ENCODE measurements at regions not wholly inside any gene's neighbourhood (a gene's known extent, or its start where the extent isn't known, plus 50 kb on each side); places are given as distances from the start of the nearest gene placed in this dataset.

DNA sequence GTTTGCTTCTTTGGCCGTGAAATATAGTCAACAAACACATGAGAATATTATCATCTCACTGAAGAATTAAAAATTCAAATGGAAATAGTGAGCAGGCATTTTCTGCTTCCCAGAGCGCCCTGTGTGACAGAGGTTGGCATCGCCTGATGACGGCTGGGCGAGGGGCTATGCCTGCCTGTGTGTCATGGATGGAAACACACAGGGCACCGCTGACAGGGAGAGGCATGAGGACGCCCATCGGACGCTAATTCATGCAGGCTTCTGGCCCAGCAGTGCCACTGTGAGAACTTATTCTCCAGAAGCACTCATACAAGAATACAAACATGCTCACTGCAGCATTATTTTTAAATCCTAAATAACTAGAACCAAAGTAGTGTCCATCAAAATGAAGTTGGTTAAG is 61.4 kb upstream of the OTOS start:
- DNase-seq (peak in 1 of 2 donors; percentile 10), ATAC-seq (ENCODE audit: low FRiP score in 2 of 2) (no peak)
- no peaks in the 10 kb centered on the region for H3K27me3 ChIP-seq
- no peaks in the 10 kb centered on the region for H3K4me1 ChIP-seq
- TF ChIP-seq POLR2AphosphoS5 (IDR thresholded peaks at IDR 0.05) (no peak), POLR2A (IDR thresholded peaks at IDR 0.05) (no peak), EP300 (IDR thresholded peaks at IDR 0.05) (no peak)
- TF ChIP-seq, protein P1, sequence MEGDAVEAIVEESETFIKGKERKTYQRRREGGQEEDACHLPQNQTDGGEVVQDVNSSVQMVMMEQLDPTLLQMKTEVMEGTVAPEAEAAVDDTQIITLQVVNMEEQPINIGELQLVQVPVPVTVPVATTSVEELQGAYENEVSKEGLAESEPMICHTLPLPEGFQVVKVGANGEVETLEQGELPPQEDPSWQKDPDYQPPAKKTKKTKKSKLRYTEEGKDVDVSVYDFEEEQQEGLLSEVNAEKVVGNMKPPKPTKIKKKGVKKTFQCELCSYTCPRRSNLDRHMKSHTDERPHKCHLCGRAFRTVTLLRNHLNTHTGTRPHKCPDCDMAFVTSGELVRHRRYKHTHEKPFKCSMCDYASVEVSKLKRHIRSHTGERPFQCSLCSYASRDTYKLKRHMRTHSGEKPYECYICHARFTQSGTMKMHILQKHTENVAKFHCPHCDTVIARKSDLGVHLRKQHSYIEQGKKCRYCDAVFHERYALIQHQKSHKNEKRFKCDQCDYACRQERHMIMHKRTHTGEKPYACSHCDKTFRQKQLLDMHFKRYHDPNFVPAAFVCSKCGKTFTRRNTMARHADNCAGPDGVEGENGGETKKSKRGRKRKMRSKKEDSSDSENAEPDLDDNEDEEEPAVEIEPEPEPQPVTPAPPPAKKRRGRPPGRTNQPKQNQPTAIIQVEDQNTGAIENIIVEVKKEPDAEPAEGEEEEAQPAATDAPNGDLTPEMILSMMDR (IDR thresholded peaks at IDR 0.05), result no peak
- no peaks in the 10 kb centered on the region for H3K36me3 ChIP-seq
- 78 to 88% methylated on average over 9 of the region's 9 CpGs for WGBS, 2 donors
- no peak overlapping the region for H3K27ac ChIP-seq
- H3K9me3 ChIP-seq, result peaks cover 0 to 6% (median 4%) of the 10 kb centered on the region in 4 donors
- no peak overlapping the region for H3K4me3 ChIP-seq

DNA sequence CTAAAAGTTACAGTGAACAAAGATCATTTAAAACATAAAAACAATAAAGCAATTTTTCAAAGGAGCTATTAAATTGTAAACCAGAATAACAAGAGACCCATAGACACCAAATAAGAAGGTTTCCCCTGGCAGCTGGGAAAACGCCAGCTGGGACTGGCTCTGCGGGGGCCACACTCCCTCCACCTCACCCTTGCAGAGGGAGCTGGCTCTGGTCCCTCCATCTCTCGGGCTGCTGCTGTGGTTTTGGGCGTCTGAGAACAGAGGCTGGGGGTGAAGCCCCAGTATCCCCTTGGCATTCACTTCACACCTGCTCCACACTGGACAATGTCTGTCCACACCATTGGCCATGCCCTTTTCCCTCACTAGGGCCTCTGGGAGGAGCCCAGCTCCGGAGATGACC is 62.1 kb upstream of the OTOS start:
- H3K9me3 ChIP-seq, result peaks cover 0 to 6% (median 5%) of the 10 kb centered on the region in 4 donors
- no peak overlapping the region for H3K27ac ChIP-seq
- H3K4me1 ChIP-seq, result no peaks in the 10 kb centered on the region
- no peak overlapping the region for H3K4me3 ChIP-seq
- no peak for TF ChIP-seq EP300 (IDR thresholded peaks at IDR 0.05)
- TF ChIP-seq POLR2A (IDR thresholded peaks at IDR 0.05), result no peak
- TF ChIP-seq POLR2AphosphoS5 (IDR thresholded peaks at IDR 0.05), result no peak
- TF ChIP-seq, protein P1 (IDR thresholded peaks at IDR 0.05), result no peak
- ATAC-seq (ENCODE audit: low FRiP score in 2 of 2) (no peak), DNase-seq (no peak)
- 59 to 84% methylated on average over 5 of the region's 5 CpGs for WGBS, 2 donors
- no peaks in the 10 kb centered on the region for H3K27me3 ChIP-seq
- H3K36me3 ChIP-seq, result no peaks in the 10 kb centered on the region

DNA sequence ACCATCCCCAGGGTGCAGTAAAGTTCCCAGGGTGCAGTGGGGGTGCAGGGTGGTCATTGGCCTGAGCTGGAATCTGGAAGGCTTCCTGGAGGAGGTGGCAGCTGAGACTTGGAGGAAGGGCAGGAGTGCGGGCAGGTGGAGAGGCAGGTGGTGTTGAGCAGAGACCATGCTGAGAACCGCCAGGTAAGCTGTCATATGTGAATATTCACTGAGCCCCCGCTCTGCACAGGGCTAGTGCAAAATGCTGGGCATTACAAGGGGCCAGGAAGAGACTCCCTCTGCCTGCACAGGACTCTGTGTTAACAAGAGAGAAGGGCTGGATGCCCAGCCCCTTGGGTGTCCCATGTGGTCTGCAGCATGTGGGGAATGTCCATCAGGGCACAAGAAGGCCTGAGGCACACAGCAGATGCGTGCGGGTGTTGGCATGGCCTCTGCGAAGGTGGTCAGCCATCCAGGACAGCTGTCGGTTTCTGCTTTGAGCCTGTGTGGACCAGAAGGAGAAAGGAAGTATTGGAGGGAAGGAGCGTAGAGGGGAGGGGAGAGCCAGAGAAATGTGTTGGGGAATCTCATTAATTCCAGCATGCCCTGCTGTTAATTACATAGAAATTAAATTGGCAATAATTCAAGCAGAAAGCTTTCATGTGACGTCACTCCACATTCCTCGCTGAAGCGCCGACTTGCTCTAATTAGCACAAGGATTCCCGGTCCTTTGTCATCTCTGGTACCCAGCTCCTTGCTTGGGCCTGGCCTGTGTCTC is 62.8 kb upstream of the OTOS start:
- no peak for ATAC-seq (ENCODE audit: low FRiP score in 2 of 2)
- H3K27me3 ChIP-seq, result no peaks in the 10 kb centered on the region

DNA sequence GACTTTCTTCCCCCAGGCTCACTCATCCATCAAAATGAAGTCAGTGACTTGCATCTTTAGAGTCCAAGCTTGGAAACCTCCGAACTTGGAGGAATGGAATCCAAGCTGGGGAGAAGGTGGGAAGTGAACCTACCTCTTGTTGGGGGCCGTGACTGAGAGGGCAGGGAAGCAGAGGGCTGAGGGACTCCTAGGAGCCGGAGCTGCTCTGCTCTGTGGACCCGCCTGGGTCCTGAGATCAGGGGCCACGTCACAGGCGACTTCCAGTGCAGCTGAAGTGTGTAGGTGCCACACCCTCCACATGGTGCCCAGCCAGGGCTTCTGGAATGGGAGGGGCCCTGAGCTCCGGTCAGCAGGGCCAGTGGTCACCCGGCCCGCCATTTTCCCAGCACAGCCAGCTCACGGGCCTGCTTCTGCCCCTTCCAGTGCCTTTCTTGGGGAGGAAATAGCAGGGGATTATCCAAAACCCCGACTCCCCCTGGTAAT is 63.4 kb upstream of the OTOS start:
- WGBS, 2 donors, result 70 to 73% methylated on average over 9 to 11 of the region's 11 CpGs

More for the DNA sequence above, 62.8 kb upstream of the OTOS start:
- Histone ChIP-seq H3K36me3 (no peaks in the 10 kb centered on the region), H3K4me1 (no peaks in the 10 kb centered on the region), H3K4me3 (no peak overlapping the region), H3K9me3 (peaks cover 0 to 6% (median 5%) of the 10 kb centered on the region in 4 donors), H3K27ac (no peak overlapping the region)
- no peak for DNase-seq
- TF ChIP-seq POLR2AphosphoS5 (IDR thresholded peaks at IDR 0.05) (no peak), EP300 (IDR thresholded peaks at IDR 0.05) (no peak), POLR2A (IDR thresholded peaks at IDR 0.05) (no peak)
- TF ChIP-seq, protein P1 (IDR thresholded peaks at IDR 0.05), result no peak
- WGBS, 2 donors, result 75 to 78% methylated on average over 13 of the region's 13 CpGs

More for the DNA sequence above, 63.4 kb upstream of the OTOS start:
- ATAC-seq (ENCODE audit: low FRiP score in 2 of 2) (no peak), DNase-seq (peak in 1 of 2 donors; percentile 10)
- TF ChIP-seq POLR2AphosphoS5 (IDR thresholded peaks at IDR 0.05), result no peak
- TF ChIP-seq, protein P1 (IDR thresholded peaks at IDR 0.05), result no peak
- TF ChIP-seq POLR2A (IDR thresholded peaks at IDR 0.05), result no peak
- no peak for TF ChIP-seq EP300 (IDR thresholded peaks at IDR 0.05)
- Histone ChIP-seq H3K36me3 (no peaks in the 10 kb centered on the region), H3K27me3 (no peaks in the 10 kb centered on the region), H3K4me3 (no peak overlapping the region), H3K9me3 (peaks cover 0 to 6% (median 5%) of the 10 kb centered on the region in 4 donors), H3K27ac (no peak overlapping the region), H3K4me1 (no peaks in the 10 kb centered on the region)
